NOMO-1 treated with DMSO at 0.1 percent for 48 hours (cell line): ENCODE measurements at regions not wholly inside any gene's neighbourhood (a gene's known extent, or its start where the extent isn't known, plus 50 kb on each side); places are given as distances from the start of the nearest gene placed in this dataset.
"Not testable (repeated sequence)": the region's sequence is repeated elsewhere in the genome, so short reads cannot be mapped to it uniquely, and the experiment has no call there.

Experiments
- DNase-seq: peaks from one replicate; lab custom pipeline; 2025; ENCODE audit not compliant: unreplicated experiment; lab: John Stamatoyannopoulos, UW

- DNase-seq, result no peak
These were observed 54.1 kb downstream of the FOXG1 start for GRCh38 chr14:28820677-28821076.

GRCh38 chr14:28821993-28822392 lies 55.4 kb downstream of the FOXG1 start:
- DNase-seq, result no peak

- no peak for DNase-seq
These were observed 56.7 kb downstream of the FOXG1 start for GRCh38 chr14:28823245-28823644.

GRCh38 chr14:28830115-28830534 lies 63.5 kb downstream of the FOXG1 start:
- DNase-seq, result no peak

DNA sequence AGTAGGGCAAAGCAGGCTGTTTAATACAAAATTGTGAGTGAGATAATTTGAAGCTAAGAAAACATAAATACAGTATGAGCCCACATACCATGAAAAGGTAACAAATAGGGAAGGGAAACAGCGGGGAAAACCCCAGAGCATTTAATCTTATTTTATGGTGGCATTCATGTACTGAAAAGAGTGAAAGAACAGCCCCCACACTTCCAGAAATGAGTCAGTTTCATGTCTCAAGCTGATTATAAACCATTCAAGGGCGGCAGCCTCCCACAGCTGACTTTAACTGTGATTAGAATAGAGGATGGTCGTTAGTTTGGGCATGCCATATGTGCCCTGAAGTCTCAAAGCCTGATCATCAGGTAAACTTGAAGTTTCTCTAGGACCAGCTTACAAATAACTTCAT lies 64.5 kb downstream of the FOXG1 start:
- DNase-seq, result no peak

GRCh38 chr14:28842569-28842968 lies 76.0 kb downstream of the FOXG1 start:
- DNase-seq, result not testable (repeated sequence)

DNA sequence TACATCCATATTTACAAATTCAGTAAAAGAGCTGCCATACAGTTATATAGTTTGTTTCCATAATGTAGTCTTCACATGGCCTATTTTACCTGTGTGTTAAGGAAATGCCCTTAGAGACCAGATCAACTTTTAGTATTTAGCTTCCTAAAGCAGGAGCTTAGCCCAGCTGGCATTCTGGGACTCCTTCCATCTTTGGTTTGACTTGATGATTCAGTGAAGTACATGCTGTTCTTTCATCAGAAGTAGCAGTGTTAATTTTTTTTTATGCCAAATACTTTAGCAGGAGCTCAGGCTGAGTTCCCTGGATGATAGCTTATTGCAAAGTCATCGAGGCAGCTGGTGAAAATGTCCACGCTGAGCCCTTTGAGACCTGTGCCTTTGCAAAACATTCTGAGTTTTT lies 101.0 kb downstream of the FOXG1 start:
- DNase-seq, result no peak

GRCh38 chr14:28870033-28870564 lies 103.5 kb downstream of the FOXG1 start:
- no peak for DNase-seq

DNA sequence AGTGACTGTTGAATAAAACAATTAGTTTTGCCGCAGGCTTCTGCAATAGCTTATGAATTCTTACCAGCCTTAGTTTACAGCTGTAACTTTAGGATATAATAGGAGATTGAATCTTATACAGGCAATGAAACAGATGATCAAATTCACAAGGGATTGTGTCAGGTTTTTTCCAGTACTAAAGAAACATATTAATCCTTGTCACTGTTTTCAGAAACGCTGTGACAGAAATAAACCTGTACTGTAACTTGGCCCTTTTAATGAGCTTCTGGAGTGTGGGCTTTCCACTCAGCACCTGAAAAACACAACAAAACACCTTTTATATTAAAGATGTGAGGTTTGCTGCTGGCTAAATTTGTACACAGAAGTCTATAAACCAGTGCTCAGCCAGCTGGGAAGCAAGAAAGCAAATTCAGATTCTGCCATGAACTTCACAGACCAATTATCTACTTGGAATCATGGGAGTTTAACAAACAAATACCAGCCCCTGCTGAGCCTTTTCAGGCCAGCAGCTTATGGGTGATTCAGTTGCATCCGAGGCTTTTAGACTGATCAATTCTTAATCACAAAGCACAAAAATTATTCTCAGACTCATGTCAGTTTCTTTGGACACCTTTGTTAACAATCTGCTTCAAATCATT lies 109.5 kb downstream of the FOXG1 start:
- DNase-seq, result no peak

DNA sequence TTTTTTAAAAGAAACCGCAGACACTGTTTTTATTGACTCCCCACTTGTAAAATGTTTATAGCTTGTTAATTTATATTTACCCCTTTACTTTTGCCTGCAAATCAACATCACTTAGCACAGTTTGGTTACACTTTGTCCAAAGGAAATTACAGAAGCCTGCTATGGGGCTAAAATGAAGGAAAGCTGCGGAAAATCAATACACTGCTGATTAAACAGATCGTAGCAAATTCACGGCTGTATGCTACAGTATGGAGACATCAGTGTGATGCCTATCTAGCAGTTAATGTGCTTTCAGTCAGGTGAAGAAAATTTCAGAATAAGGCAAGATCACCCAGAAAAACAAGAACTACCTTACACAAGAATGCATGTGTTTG lies 110.0 kb downstream of the FOXG1 start:
- DNase-seq, result no peak

GRCh38 chr14:28877923-28878322 lies 111.3 kb downstream of the FOXG1 start:
- no peak for DNase-seq

DNA sequence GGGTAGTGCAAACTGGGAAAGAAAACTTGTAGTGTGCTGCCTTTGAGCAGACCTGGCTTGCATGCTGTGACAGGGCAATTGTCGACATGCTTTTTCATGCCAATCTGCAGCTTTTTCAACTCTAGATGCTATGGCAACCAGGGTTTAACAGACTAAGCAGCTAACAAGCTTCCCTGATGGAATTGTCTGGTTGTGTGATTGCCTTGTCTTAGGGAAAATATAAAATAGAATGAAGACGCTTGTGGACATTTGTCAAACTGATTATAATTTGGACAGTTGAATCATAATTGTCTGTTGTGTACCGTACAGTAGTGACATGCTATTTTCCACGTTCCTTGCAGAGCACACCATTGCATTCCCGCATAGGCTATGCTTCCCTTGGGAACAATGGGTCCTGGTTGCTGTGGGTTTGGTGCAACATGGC lies 113.0 kb downstream of the FOXG1 start:
- DNase-seq, result no peak

DNA sequence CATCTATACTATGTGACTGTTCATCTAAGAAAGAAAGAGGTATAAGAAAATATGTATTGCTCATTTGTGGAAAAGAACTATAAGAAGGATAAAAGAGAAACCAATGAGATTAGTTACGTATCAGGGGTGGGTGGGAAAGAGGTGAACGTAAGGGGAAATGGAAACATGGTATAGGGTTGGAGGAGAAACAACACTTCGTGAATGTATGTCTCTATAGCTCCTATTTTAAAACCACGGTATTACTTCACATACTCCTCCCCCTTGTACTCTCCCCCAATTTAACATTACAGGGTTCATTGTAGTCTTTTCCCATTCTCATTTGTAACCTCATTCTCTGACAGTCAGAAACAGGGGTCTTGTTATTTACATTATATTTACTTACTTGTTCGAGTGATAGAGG lies 120.4 kb downstream of the FOXG1 start:
- DNase-seq, result no peak

GRCh38 chr14:28895389-28895788 lies 128.8 kb downstream of the FOXG1 start:
- DNase-seq, result no peak

GRCh38 chr14:28896337-28896736 lies 129.8 kb downstream of the FOXG1 start:
- DNase-seq, result no peak

DNA sequence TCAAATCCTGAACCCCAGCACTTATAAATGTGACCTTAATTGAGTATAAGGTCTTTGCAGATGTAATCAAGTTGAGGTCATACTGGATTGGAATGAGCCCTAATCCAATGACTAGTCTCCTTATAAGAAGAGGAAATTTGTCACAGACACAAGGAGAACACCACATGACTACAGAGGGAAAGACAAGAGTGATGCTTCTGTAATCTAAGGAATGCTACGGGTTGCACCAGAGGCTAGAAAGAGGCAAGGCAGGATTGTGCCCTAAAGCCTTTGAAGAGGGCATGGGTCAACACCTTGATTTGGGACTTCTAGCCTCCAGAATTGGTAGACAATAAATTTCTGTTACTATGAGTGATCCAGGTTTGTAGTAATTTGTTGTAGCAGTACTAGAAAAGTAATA lies 135.0 kb downstream of the FOXG1 start:
- DNase-seq, result no peak

DNA sequence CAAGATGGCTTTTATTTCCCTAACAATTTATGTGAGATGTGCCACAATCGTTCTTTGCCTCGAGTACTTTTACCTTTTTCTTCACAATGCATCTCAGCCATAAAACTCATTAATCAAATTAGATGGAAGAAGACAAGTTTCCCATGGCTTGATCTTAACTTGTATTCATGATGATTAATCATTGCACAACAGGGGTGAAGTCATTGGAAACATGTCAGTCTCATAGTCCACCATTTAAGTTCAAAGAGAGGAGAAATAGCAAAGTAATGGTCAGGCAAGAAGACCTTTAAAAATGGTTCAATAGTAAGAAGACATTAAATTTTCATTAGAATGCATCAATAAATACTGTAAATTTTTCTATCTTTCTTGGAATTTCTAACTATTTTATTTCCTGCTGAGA lies 136.3 kb downstream of the FOXG1 start:
- no peak for DNase-seq

DNA sequence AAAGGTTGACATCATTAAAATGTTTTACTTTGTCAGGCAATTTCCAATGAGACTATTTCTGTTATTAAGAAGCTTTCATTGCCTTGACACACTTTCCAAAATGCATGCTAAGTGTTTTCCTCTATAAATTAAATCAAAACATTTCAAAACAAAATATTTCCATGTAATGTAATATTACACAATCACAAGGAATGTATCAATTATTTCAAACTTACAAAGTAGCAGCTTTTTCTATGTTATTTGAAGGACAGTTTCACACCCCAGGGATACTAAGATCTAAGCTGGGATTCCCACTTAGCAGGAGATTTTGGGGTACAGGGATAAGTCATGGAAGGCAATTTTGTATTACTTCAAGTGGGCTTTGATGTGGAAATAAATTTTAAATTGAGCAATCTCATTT lies 144.9 kb downstream of the FOXG1 start:
- DNase-seq, result no peak

- no peak for DNase-seq
These were observed 146.5 kb downstream of the FOXG1 start for GRCh38 chr14:28913056-28913455.

DNA sequence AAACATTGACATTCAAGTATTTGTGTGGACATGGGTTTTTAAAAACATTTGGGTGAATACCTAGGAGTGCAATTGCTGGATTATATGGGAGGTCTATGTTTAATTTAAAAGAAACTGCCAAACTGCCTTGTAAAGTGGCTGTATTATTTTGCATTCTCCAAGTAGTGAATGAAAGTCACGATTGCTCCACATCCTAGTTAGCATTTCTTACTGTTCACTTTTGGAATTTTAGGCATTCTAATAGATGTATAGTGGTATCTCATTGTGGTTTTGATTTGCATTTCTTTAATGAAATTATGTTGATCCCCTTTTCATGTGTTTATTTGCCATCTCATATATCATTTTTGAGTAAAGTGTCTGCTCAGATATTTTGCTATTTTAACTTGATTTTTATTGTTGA lies 159.5 kb downstream of the FOXG1 start:
- DNase-seq, result no peak

- DNase-seq, result no peak
These were observed 165.4 kb downstream of the FOXG1 start for GRCh38 chr14:28931999-28932398.

GRCh38 chr14:28936601-28937000 lies 170.0 kb downstream of the FOXG1 start:
- DNase-seq, result no peak

GRCh38 chr14:28941758-28942157 lies 175.2 kb downstream of the FOXG1 start:
- DNase-seq, result no peak
